ENCODE measurements at regions not wholly inside any gene's neighbourhood (a gene's known extent, or its start where the extent isn't known, plus 50 kb on each side); places are given as distances from the start of the nearest gene placed in this dataset.

GRCh38 chr4:140211693-140212092 is 57.7 kb upstream of the MAML3 start:
- DNase-seq, result no peak

GRCh38 chr4:140211161-140211560 is 57.2 kb upstream of the MAML3 start:
- no peak for DNase-seq

- no peak for DNase-seq
These were observed 54.9 kb upstream of the MAML3 start for GRCh38 chr4:140208921-140209320.

All from activated CD4-positive, alpha-beta T cell treated with anti-CD3 and anti-CD28 coated beads, Interleukin-2, amount 50 U/mL, for 16 hours (primary cell).